ENCODE measurements at regions not wholly inside any gene's neighbourhood (a gene's known extent, or its start where the extent isn't known, plus 50 kb on each side); places are given as distances from the start of the nearest gene placed in this dataset.

DNA sequence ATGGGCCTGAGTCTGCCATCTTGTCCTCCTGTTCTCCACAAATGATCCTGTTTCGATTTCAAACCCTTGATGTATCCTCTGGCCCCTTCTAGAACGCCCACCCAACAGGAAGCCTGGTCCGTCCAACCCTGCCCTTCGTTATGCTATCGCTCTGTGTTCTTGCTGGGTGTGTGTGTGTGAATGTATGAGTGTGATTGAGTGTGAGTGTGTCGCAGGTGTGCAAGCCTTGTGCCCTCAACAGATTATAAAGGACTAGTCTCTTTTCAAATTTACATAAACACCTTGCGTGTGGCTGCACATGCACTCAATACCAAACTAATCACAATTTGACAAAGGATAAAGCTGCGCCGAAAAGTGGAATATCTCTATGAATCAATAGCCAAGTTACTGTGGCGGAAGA, 149.5 kb upstream of the SALL3 start:
- no peak overlapping the region for H3K4me3 ChIP-seq
- WGBS, 2 donors = 90 to 93% methylated on average over 10 of the region's 10 CpGs
- H3K27ac ChIP-seq = no peak overlapping the region
- intact Hi-C loops (cut with DNase I; ENCODE audit: low total_unique reads) = no loop called here
- TF ChIP-seq, protein P1, sequence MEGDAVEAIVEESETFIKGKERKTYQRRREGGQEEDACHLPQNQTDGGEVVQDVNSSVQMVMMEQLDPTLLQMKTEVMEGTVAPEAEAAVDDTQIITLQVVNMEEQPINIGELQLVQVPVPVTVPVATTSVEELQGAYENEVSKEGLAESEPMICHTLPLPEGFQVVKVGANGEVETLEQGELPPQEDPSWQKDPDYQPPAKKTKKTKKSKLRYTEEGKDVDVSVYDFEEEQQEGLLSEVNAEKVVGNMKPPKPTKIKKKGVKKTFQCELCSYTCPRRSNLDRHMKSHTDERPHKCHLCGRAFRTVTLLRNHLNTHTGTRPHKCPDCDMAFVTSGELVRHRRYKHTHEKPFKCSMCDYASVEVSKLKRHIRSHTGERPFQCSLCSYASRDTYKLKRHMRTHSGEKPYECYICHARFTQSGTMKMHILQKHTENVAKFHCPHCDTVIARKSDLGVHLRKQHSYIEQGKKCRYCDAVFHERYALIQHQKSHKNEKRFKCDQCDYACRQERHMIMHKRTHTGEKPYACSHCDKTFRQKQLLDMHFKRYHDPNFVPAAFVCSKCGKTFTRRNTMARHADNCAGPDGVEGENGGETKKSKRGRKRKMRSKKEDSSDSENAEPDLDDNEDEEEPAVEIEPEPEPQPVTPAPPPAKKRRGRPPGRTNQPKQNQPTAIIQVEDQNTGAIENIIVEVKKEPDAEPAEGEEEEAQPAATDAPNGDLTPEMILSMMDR (IDR thresholded peaks at IDR 0.05) = no peak
- no peak for TF ChIP-seq POLR2A (IDR thresholded peaks at IDR 0.05)
- DNase-seq = no peak
- no peaks in the 10 kb centered on the region for H3K9me3 ChIP-seq
- no peaks in the 10 kb centered on the region for H3K4me1 ChIP-seq
- H3K36me3 ChIP-seq (ENCODE audit: low read depth, missing control alignments) = no peaks in the 10 kb centered on the region
- no peaks in the 10 kb centered on the region for H3K27me3 ChIP-seq

DNA sequence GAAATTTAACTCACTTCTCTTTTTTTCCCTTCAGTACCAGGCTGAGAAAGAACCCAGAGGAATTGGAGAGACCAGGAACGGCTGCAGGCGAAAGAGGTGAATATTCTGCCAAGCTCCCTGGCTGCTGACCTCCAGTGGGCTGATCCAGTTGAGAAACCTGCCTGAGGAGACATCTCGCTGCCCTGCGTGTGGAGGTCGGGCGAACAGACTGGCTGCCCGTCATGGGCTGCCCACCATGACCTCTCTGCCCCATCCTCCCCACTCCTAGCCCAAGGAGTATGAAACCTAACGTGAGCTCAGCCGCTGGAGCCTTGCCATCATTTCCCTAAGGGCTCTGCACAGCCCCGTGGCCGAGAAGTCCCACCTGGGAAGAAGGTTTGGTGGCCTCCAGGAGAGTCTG, 148.8 kb upstream of the SALL3 start:
- Histone ChIP-seq H3K27me3 (no peaks in the 10 kb centered on the region), H3K36me3 (ENCODE audit: low read depth, missing control alignments) (no peaks in the 10 kb centered on the region), H3K4me1 (no peaks in the 10 kb centered on the region), H3K4me3 (no peak overlapping the region), H3K27ac (no peak overlapping the region), H3K9me3 (no peaks in the 10 kb centered on the region)
- intact Hi-C loops (cut with DNase I; ENCODE audit: low total_unique reads) = no loop called here
- 74 to 82% methylated on average over 11 of the region's 11 CpGs for WGBS, 2 donors
- no peak for TF ChIP-seq POLR2A (IDR thresholded peaks at IDR 0.05)
- TF ChIP-seq, protein P1 (IDR thresholded peaks at IDR 0.05) = no peak
- no peak for DNase-seq

DNA sequence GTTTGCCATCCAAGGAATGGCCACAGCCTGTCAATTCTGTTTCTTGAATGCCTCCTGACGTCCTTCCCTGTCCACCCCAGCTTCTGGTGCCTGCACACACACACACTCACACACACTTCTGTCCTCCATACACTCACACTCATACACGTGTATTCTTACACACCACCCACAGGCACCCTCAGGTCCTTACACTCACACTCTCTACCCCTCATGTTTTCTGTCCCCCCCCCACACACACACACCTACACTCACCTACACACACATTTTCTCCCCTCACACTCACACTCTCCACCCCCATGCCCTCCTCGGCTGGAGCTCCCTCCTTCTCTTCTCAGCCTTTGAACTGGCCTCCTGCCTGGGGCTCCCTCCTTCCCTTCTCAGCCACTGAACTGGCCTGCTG, 148.0 kb upstream of the SALL3 start:
- Histone ChIP-seq H3K4me3 (no peak overlapping the region), H3K27ac (no peak overlapping the region), H3K9me3 (no peaks in the 10 kb centered on the region), H3K27me3 (no peaks in the 10 kb centered on the region), H3K4me1 (no peaks in the 10 kb centered on the region), H3K36me3 (ENCODE audit: low read depth, missing control alignments) (no peaks in the 10 kb centered on the region)
- DNase-seq = no peak
- TF ChIP-seq POLR2A (IDR thresholded peaks at IDR 0.05) = no peak
- TF ChIP-seq, protein P1 (IDR thresholded peaks at IDR 0.05) = no peak
- 64 to 65% methylated on average over 3 of the region's 3 CpGs for WGBS, 2 donors
- intact Hi-C loops (cut with DNase I; ENCODE audit: low total_unique reads) = no loop called here

DNA sequence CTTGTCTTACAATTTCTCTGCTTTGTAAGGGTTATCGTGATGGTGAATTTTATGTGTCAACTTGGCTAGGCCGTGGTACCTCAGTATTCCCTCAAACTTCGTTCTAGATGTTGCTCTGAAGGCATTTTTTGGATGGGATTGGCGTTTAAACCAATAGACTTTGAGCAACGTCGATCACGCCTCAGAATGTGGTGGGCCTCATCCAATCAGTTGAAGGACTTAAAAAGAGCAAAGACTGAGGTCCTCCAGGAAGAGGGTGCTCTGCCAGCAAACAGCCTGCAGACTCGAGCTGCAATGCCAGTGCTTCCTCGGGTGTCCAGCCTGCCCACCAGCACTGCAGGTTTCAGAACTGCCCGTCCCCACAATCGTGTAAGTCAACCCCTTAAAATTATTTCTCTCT, 145.8 kb upstream of the SALL3 start:
- Histone ChIP-seq H3K4me3 (no peak overlapping the region), H3K9me3 (no peaks in the 10 kb centered on the region), H3K27ac (no peak overlapping the region), H3K4me1 (no peaks in the 10 kb centered on the region), H3K36me3 (ENCODE audit: low read depth, missing control alignments) (no peaks in the 10 kb centered on the region), H3K27me3 (no peaks in the 10 kb centered on the region)
- 81 to 86% methylated on average over 11 of the region's 11 CpGs for WGBS, 2 donors
- TF ChIP-seq, protein P1 (IDR thresholded peaks at IDR 0.05) = no peak
- TF ChIP-seq POLR2A (IDR thresholded peaks at IDR 0.05) = no peak
- intact Hi-C loops (cut with DNase I; ENCODE audit: low total_unique reads) = no loop called here
- DNase-seq = no peak

DNA sequence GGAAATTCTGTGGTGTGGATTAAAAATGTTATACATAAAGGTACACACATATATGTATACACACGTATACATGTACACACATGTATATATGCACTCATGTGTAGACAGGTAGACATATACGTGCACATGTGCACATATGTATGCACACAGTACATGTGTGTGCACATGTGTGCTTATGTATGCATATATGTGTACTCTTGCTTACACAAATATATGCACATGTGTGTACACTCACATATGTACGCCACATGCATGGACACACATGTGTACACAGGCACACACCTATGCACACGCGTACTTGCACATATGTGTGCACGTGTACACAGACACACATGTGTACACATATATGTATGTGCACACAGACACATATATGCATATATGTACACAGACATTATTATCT, 142.8 kb upstream of the SALL3 start:
- no peak for DNase-seq
- H3K36me3 ChIP-seq (ENCODE audit: low read depth, missing control alignments) = no peaks in the 10 kb centered on the region
- no peaks in the 10 kb centered on the region for H3K27me3 ChIP-seq
- 76 to 77% methylated on average over 6 of the region's 6 CpGs for WGBS, 2 donors
- intact Hi-C loops (cut with DNase I; ENCODE audit: low total_unique reads) = no loop called here
- H3K27ac ChIP-seq = no peak overlapping the region
- TF ChIP-seq, protein P1 (IDR thresholded peaks at IDR 0.05) = no peak
- no peak for TF ChIP-seq POLR2A (IDR thresholded peaks at IDR 0.05)
- H3K9me3 ChIP-seq = no peaks in the 10 kb centered on the region
- H3K4me1 ChIP-seq = no peaks in the 10 kb centered on the region
- no peak overlapping the region for H3K4me3 ChIP-seq
